Upper lobe of left lung (tissue), 4 donors: ENCODE measurements at regions not wholly inside any gene's neighbourhood (a gene's known extent, or its start where the extent isn't known, plus 50 kb on each side); places are given as distances from the start of the nearest gene placed in this dataset.

Experiments used
- POLR2A ChIP-seq, 4 donors: fragments of 450-650 bp; IDR thresholded peaks; one replicate each; pipeline ENCODE4 v1.5.1; 2016 to 2017; ENCODE audit warnings: antibody characterized with exemption in 4 of 4, mild to moderate bottlenecking in 2 of 4
- POLR2AphosphoS5 ChIP-seq, 2 donors: sonication (generic); formaldehyde crosslinking; IDR thresholded peaks; one replicate each; pipeline ENCODE4 v1.5.1; 2017; ENCODE audit warnings: antibody characterized with exemption in 2 of 2
- TF ChIP-seq, protein P1 (sequence below), 6 experiments: fragments of 450-650 bp in 4 of 6; fragments of 200-600 bp in 2 of 6; sonication (generic) in 2 of 6; IDR thresholded peaks; one replicate each; pipeline ENCODE4 v1.5.1; 2016 to 2019; ENCODE audit warnings: antibody characterized with exemption in 6 of 6

DNA sequence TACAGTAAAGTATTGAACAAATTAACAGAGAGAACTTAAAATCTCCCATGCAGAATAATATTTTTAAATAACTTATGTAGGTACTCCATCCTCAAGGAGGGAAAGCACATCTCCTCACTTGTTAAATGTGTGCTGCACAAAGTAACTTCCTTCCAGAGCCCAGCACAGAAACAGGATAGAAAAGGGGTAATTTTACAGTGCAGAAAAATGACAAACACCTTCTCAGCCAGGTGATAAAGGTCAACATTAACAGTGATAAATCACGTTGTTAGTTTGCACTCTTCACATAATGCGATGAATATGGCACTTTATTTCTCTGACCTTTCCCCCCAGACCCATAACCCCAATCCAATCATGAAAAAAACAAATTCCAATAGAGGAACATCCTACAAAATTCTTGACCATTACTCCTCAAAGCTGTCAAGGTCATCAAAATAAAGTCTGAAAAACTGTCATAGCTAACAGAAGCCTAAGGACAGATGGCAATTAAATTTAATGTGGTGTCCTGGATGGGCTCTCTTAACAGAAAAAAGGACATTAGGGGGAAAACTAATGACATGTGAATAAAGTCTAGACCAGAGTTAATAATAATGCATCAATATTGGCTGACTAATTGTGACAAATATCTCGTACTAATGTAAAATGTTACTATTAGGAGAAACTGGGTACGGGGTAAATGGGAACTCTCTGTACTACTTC is 547.4 kb upstream of the AGA start:
- TF ChIP-seq, protein P1, sequence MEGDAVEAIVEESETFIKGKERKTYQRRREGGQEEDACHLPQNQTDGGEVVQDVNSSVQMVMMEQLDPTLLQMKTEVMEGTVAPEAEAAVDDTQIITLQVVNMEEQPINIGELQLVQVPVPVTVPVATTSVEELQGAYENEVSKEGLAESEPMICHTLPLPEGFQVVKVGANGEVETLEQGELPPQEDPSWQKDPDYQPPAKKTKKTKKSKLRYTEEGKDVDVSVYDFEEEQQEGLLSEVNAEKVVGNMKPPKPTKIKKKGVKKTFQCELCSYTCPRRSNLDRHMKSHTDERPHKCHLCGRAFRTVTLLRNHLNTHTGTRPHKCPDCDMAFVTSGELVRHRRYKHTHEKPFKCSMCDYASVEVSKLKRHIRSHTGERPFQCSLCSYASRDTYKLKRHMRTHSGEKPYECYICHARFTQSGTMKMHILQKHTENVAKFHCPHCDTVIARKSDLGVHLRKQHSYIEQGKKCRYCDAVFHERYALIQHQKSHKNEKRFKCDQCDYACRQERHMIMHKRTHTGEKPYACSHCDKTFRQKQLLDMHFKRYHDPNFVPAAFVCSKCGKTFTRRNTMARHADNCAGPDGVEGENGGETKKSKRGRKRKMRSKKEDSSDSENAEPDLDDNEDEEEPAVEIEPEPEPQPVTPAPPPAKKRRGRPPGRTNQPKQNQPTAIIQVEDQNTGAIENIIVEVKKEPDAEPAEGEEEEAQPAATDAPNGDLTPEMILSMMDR (IDR thresholded peaks at IDR 0.05), result no peak
- TF ChIP-seq POLR2AphosphoS5 (IDR thresholded peaks at IDR 0.05), result no peak
- TF ChIP-seq POLR2A (IDR thresholded peaks at IDR 0.05), result no peak
